ENCODE measurements at regions not wholly inside any gene's neighbourhood (a gene's known extent, or its start where the extent isn't known, plus 50 kb on each side); places are given as distances from the start of the nearest gene placed in this dataset.

DNA sequence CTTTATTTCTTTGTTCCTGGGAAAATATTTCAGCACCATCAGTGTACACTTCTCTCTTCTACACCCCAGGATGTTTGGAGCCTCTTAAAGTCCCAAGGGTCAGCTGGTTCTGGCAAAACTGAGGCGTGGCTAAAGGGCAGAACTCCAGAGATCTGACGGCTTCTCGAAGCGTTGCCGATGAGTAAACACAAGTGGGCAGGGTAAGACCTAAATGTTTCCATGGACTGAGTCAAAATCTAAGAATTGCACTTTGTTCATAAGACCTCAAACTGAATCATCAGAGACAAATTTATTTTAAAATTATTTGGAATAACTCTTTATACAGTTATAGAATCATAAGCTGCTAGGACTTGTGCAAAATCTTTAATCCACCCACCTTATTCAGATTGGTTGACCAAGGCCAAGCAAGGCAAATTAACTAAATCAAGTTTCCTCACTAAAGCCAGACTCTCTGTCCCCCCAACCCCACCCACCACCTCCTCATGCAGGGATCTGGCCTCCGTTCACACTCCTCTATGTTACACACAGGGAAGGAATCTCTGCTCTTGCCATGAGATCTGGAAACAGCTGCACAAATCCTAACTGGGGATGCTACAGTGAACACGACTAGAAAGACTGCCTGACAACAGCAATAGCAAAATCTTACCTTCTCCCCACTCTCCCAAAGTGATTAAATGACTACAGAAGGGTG is 342.6 kb upstream of the KLHL29 start:
- Histone ChIP-seq H3K79me2 (ENCODE audit: insufficient read depth, low read length) (no peaks in the 10 kb centered on the region), H3K27ac (ENCODE audit: extremely low read length, insufficient read depth, low read length) (no peak overlapping the region), H3K4me2 (ENCODE audit: low read depth, low read length) (no peak overlapping the region), H3K27me3 (ENCODE audit: control insufficient read depth in 1 of 2, insufficient read depth in 2 of 2, low read length in 2 of 2) (no peaks in the 10 kb centered on the region), H3K4me1 (ENCODE audit: insufficient read depth, low read length) (no peaks in the 10 kb centered on the region), H4K20me1 (ENCODE audit: insufficient read depth, low read length) (no peaks in the 10 kb centered on the region), H2AFZ (ENCODE audit: low read length) (no peak overlapping the region), H3K9ac (ENCODE audit: insufficient read depth, low read depth, low read length) (no peak overlapping the region), H3K4me3 (replicated peaks in 1 of 3; ENCODE audit: insufficient read depth in 1 of 3, low read depth in 2 of 3, low read length in 3 of 3) (no peak overlapping the region), H3K9me3 (ENCODE audit: low read length) (no peaks in the 10 kb centered on the region), H3K36me3 (replicated peaks in 1 of 2; ENCODE audit: control insufficient read depth in 1 of 2, insufficient read depth in 2 of 2, low read length in 2 of 2) (no peaks in the 10 kb centered on the region)
- DNase-seq (ENCODE audit: low spot score) (no peak), ATAC-seq (no peak), FAIRE-seq (no peak)
- in situ Hi-C loops (cut with HindIII; ENCODE audit: extremely low pct_ligation_motif_present, low pct_unique_long_range_greater_than_20kb) (no loop called here), intact Hi-C loops (cut with micrococcal nuclease; ENCODE audit: unreplicated experiment) (no loop called here)
- TF ChIP-seq ZFX (CRISPR knock-in tag; IDR thresholded peaks at IDR 0.05; ENCODE audit: low read depth) (no peak), ZNF431 (CRISPR knock-in tag; IDR thresholded peaks at IDR 0.05; ENCODE audit: borderline replicate concordance, low read depth) (no peak), LCORL (IDR thresholded peaks at IDR 0.05) (no peak), LCORL (CRISPR knock-in tag; IDR thresholded peaks at IDR 0.05) (no peak), AGO1 (IDR thresholded peaks at IDR 0.05; ENCODE audit: low read depth, low read length, poor library complexity, severe bottlenecking) (no peak), ZNF775 (CRISPR knock-in tag; IDR thresholded peaks at IDR 0.05; ENCODE audit: borderline replicate concordance) (no peak), ZNF570 (CRISPR knock-in tag; IDR thresholded peaks at IDR 0.05; ENCODE audit: borderline replicate concordance) (no peak), POLR2AphosphoS2 (IDR thresholded peaks at IDR 0.05; ENCODE audit: low read depth, low read length) (no peak), RFXAP (CRISPR knock-in tag; IDR thresholded peaks at IDR 0.05; ENCODE audit: borderline replicate concordance) (no peak), ZNF652 (CRISPR knock-in tag; IDR thresholded peaks at IDR 0.05; ENCODE audit: borderline replicate concordance, low read depth) (no peak), ZNF382 (CRISPR knock-in tag; IDR thresholded peaks at IDR 0.05; ENCODE audit: borderline replicate concordance) (no peak), ZNF138 (CRISPR knock-in tag; IDR thresholded peaks at IDR 0.05; ENCODE audit: low read depth) (no peak), HOXA3 (CRISPR knock-in tag; IDR thresholded peaks at IDR 0.05) (no peak)
- TF ChIP-seq, protein P1, sequence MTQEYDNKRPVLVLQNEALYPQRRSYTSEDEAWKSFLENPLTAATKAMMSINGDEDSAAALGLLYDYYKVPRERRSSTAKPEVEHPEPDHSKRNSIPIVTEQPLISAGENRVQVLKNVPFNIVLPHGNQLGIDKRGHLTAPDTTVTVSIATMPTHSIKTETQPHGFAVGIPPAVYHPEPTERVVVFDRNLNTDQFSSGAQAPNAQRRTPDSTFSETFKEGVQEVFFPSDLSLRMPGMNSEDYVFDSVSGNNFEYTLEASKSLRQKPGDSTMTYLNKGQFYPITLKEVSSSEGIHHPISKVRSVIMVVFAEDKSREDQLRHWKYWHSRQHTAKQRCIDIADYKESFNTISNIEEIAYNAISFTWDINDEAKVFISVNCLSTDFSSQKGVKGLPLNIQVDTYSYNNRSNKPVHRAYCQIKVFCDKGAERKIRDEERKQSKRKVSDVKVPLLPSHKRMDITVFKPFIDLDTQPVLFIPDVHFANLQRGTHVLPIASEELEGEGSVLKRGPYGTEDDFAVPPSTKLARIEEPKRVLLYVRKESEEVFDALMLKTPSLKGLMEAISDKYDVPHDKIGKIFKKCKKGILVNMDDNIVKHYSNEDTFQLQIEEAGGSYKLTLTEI (CRISPR knock-in tag; conservative IDR thresholded peaks at IDR 0.05): no peak
- TF ChIP-seq, protein P2, sequence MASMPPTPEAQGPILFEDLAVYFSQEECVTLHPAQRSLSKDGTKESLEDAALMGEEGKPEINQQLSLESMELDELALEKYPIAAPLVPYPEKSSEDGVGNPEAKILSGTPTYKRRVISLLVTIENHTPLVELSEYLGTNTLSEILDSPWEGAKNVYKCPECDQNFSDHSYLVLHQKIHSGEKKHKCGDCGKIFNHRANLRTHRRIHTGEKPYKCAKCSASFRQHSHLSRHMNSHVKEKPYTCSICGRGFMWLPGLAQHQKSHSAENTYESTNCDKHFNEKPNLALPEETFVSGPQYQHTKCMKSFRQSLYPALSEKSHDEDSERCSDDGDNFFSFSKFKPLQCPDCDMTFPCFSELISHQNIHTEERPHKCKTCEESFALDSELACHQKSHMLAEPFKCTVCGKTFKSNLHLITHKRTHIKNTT (CRISPR knock-in tag; IDR thresholded peaks at IDR 0.05): no peak
- TF ChIP-seq, protein P3, sequence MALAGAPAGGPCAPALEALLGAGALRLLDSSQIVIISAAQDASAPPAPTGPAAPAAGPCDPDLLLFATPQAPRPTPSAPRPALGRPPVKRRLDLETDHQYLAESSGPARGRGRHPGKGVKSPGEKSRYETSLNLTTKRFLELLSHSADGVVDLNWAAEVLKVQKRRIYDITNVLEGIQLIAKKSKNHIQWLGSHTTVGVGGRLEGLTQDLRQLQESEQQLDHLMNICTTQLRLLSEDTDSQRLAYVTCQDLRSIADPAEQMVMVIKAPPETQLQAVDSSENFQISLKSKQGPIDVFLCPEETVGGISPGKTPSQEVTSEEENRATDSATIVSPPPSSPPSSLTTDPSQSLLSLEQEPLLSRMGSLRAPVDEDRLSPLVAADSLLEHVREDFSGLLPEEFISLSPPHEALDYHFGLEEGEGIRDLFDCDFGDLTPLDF (CRISPR knock-in tag; IDR thresholded peaks at IDR 0.05): no peak
- TF ChIP-seq, protein P4, sequence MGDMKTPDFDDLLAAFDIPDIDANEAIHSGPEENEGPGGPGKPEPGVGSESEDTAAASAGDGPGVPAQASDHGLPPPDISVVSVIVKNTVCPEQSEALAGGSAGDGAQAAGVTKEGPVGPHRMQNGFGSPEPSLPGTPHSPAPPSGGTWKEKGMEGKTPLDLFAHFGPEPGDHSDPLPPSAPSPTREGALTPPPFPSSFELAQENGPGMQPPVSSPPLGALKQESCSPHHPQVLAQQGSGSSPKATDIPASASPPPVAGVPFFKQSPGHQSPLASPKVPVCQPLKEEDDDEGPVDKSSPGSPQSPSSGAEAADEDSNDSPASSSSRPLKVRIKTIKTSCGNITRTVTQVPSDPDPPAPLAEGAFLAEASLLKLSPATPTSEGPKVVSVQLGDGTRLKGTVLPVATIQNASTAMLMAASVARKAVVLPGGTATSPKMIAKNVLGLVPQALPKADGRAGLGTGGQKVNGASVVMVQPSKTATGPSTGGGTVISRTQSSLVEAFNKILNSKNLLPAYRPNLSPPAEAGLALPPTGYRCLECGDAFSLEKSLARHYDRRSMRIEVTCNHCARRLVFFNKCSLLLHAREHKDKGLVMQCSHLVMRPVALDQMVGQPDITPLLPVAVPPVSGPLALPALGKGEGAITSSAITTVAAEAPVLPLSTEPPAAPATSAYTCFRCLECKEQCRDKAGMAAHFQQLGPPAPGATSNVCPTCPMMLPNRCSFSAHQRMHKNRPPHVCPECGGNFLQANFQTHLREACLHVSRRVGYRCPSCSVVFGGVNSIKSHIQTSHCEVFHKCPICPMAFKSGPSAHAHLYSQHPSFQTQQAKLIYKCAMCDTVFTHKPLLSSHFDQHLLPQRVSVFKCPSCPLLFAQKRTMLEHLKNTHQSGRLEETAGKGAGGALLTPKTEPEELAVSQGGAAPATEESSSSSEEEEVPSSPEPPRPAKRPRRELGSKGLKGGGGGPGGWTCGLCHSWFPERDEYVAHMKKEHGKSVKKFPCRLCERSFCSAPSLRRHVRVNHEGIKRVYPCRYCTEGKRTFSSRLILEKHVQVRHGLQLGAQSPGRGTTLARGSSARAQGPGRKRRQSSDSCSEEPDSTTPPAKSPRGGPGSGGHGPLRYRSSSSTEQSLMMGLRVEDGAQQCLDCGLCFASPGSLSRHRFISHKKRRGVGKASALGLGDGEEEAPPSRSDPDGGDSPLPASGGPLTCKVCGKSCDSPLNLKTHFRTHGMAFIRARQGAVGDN (CRISPR knock-in tag; IDR thresholded peaks at IDR 0.05): no peak
- no TSS peak for BruUV-seq (replicated peaks)
- 7% methylated on average over 7 of the region's 7 CpGs for WGBS (ENCODE audit: low lambda C conversion rate)
- ChIA-PET CTCF (ENCODE audit: low intra/inter-chr PET ratio, low total read pairs) (no interaction called here), POLR2A (no interaction called here)

All from HepG2 (cell line).